ENCODE measurements at regions not wholly inside any gene's neighbourhood (a gene's known extent, or its start where the extent isn't known, plus 50 kb on each side); places are given as distances from the start of the nearest gene placed in this dataset.

DNA sequence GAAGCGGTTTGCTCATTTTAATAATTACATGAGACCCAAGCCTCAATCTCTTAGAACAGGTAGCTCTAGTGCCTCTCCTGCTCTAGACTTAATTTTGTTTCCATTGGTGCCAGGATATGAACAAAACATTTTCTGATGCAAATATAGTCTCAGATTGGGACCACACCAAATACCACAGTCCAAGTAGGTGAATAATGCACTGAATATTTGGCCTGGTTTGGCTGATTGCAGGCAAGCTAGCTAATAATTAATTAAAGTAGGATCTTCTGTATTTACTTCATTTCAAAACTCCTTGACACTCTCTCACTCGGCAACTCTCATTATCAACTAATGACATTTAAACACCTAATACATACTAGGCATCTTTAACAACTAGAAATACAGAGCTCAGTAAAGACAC is 219.6 kb downstream of the LTN1 start:
- TF ChIP-seq CTCF (IDR thresholded peaks at IDR 0.05; ENCODE audit: low read depth, low read length, poor library complexity, severe bottlenecking) (no peak), EZH2phosphoT487 (IDR thresholded peaks at IDR 0.05; ENCODE audit: borderline replicate concordance, low read length) (no peak)
